Activated T-cell treated with anti-CD3 and anti-CD28 coated beads, Interleukin-2, amount 50 U/mL, for 72 hours (primary cell): ENCODE measurements at regions not wholly inside any gene's neighbourhood (a gene's known extent, or its start where the extent isn't known, plus 50 kb on each side); places are given as distances from the start of the nearest gene placed in this dataset.
"Not testable (repeated sequence)": the region's sequence is repeated elsewhere in the genome, so short reads cannot be mapped to it uniquely, and the experiment has no call there.

ENCODE experiments used
- ATAC-seq, 2 donors: fragments of 150-1000 bp; cut with Tn5 transposase; replicated peaks in 1 of 2; 2 replicates each; pipeline ENCODE4 v1.10.0; 2021; ENCODE audit warnings: moderate library complexity in 2 of 2, mild to moderate bottlenecking in 1 of 2
- DNase-seq, 2 donors: peaks; one replicate each; pipeline ENCODE4 v3.0.0; 2021 to 2022; ENCODE audit warnings: mixed read lengths in 1 of 2
- H3K27ac Mint-ChIP-seq: one replicate; pipeline ENCODE4 v1.8.0; 2022; ENCODE audit warnings: mild to moderate bottlenecking, moderate library complexity, mixed read lengths
- H3K27me3 Mint-ChIP-seq: one replicate; pipeline ENCODE4 v1.8.0; 2022; ENCODE audit warnings: low read depth, mixed read lengths
- H3K36me3 Mint-ChIP-seq, 2 donors: one replicate each; pipeline ENCODE4 v1.8.0; 2022; ENCODE audit warnings: mixed read lengths in 2 of 2, mild to moderate bottlenecking in 1 of 2; ENCODE audit not compliant: insufficient read depth in 2 of 2
- H3K4me1 Mint-ChIP-seq: one replicate; pipeline ENCODE4 v1.8.0; 2022; ENCODE audit warnings: low read depth, mixed read lengths
- H3K4me3 Mint-ChIP-seq, 2 donors: one replicate each; pipeline ENCODE4 v1.8.0; 2022; ENCODE audit warnings: mild to moderate bottlenecking in 2 of 2, mixed read lengths in 2 of 2, moderate library complexity in 2 of 2
- H3K9me3 Mint-ChIP-seq, 2 donors: one replicate each; pipeline ENCODE4 v1.8.0; 2022; ENCODE audit warnings: mixed read lengths in 2 of 2

GRCh38 chr20:60764328-60764727 lies 487.7 kb upstream of the CDH4 start:
- H3K4me1 Mint-ChIP-seq, result no peaks in the 10 kb centered on the region
- no peaks in the 10 kb centered on the region for H3K36me3 Mint-ChIP-seq
- H3K27me3 Mint-ChIP-seq, result peaks cover 9% of the 10 kb centered on the region
- H3K4me3 Mint-ChIP-seq, result no peak overlapping the region
- no peaks in the 10 kb centered on the region for H3K9me3 Mint-ChIP-seq
- DNase-seq (no peak), ATAC-seq (no peak)
- H3K27ac Mint-ChIP-seq, result no peak overlapping the region

GRCh38 chr20:60764771-60765170 lies 487.3 kb upstream of the CDH4 start:
- peaks cover 14% of the 10 kb centered on the region for H3K27me3 Mint-ChIP-seq
- H3K4me3 Mint-ChIP-seq, result no peak overlapping the region
- no peak overlapping the region for H3K27ac Mint-ChIP-seq
- no peak for ATAC-seq
- no peaks in the 10 kb centered on the region for H3K4me1 Mint-ChIP-seq
- no peaks in the 10 kb centered on the region for H3K36me3 Mint-ChIP-seq
- H3K9me3 Mint-ChIP-seq, result no peaks in the 10 kb centered on the region
- DNase-seq, result no peak

- no peak overlapping the region for H3K27ac Mint-ChIP-seq
- no peaks in the 10 kb centered on the region for H3K9me3 Mint-ChIP-seq
Measured at GRCh38 chr20:60765821-60766403, 486.1 kb upstream of the CDH4 start.

GRCh38 chr20:60768216-60768615 lies 483.8 kb upstream of the CDH4 start:
- H3K27me3 Mint-ChIP-seq, result peaks cover 14% of the 10 kb centered on the region
- no peaks in the 10 kb centered on the region for H3K4me1 Mint-ChIP-seq
- H3K4me3 Mint-ChIP-seq, result no peak overlapping the region
- H3K9me3 Mint-ChIP-seq, result no peaks in the 10 kb centered on the region
- no peak overlapping the region for H3K27ac Mint-ChIP-seq
- DNase-seq, result no peak
- H3K36me3 Mint-ChIP-seq, result no peaks in the 10 kb centered on the region
- ATAC-seq, result no peak

More at GRCh38 chr20:60765821-60766403, 486.1 kb upstream of the CDH4 start:
- peaks cover 14% of the 10 kb centered on the region for H3K27me3 Mint-ChIP-seq
- no peak for DNase-seq
- H3K4me3 Mint-ChIP-seq, result no peak overlapping the region
- H3K36me3 Mint-ChIP-seq, result no peaks in the 10 kb centered on the region
- ATAC-seq, result no peak
- H3K4me1 Mint-ChIP-seq, result no peaks in the 10 kb centered on the region

- H3K36me3 Mint-ChIP-seq, result no peaks in the 10 kb centered on the region
Measured at GRCh38 chr20:60780388-60781025, 471.6 kb upstream of the CDH4 start.

GRCh38 chr20:60782959-60783625 lies 469.0 kb upstream of the CDH4 start:
- no peaks in the 10 kb centered on the region for H3K9me3 Mint-ChIP-seq
- ATAC-seq (no peak), DNase-seq (no peak)
- H3K27ac Mint-ChIP-seq, result no peak overlapping the region
- no peak overlapping the region for H3K4me3 Mint-ChIP-seq
- peaks cover 8% of the 10 kb centered on the region for H3K27me3 Mint-ChIP-seq
- no peaks in the 10 kb centered on the region for H3K4me1 Mint-ChIP-seq
- H3K36me3 Mint-ChIP-seq, result no peaks in the 10 kb centered on the region

More at GRCh38 chr20:60780388-60781025, 471.6 kb upstream of the CDH4 start:
- Mint-ChIP-seq H3K27ac (no peak overlapping the region), H3K9me3 (no peaks in the 10 kb centered on the region), H3K4me3 (no peak overlapping the region), H3K4me1 (no peaks in the 10 kb centered on the region), H3K27me3 (no peaks in the 10 kb centered on the region)
- DNase-seq (no peak), ATAC-seq (no peak)

- Mint-ChIP-seq H3K4me3 (no peak overlapping the region), H3K27ac (no peak overlapping the region), H3K9me3 (peaks cover 0 to 3% of the 10 kb centered on the region in 2 donors), H3K36me3 (no peaks in the 10 kb centered on the region), H3K27me3 (peaks cover 10% of the 10 kb centered on the region), H3K4me1 (no peaks in the 10 kb centered on the region)
- ATAC-seq (no peak), DNase-seq (no peak)
Measured at GRCh38 chr20:60785301-60785700, 466.8 kb upstream of the CDH4 start.

- no peak for DNase-seq
- Mint-ChIP-seq H3K27me3 (peaks cover 10% of the 10 kb centered on the region), H3K4me1 (no peaks in the 10 kb centered on the region), H3K27ac (no peak overlapping the region), H3K36me3 (no peaks in the 10 kb centered on the region), H3K4me3 (no peak overlapping the region), H3K9me3 (peaks cover 0 to 3% of the 10 kb centered on the region in 2 donors)
- no peak for ATAC-seq
Measured at GRCh38 chr20:60785785-60786184, 466.3 kb upstream of the CDH4 start.

GRCh38 chr20:60786686-60787217 lies 465.3 kb upstream of the CDH4 start:
- H3K4me1 Mint-ChIP-seq, result no peaks in the 10 kb centered on the region
- H3K27ac Mint-ChIP-seq, result no peak overlapping the region
- H3K4me3 Mint-ChIP-seq, result no peak overlapping the region
- no peak for ATAC-seq
- no peak for DNase-seq
- peaks cover 0 to 3% of the 10 kb centered on the region in 2 donors for H3K9me3 Mint-ChIP-seq
- H3K36me3 Mint-ChIP-seq, result no peaks in the 10 kb centered on the region
- peaks cover 10% of the 10 kb centered on the region for H3K27me3 Mint-ChIP-seq

- DNase-seq (no peak), ATAC-seq (no peak)
- Mint-ChIP-seq H3K4me3 (no peak overlapping the region), H3K27me3 (peaks cover 10% of the 10 kb centered on the region), H3K4me1 (no peaks in the 10 kb centered on the region), H3K9me3 (peaks cover 0 to 3% of the 10 kb centered on the region in 2 donors), H3K36me3 (no peaks in the 10 kb centered on the region), H3K27ac (no peak overlapping the region)
Measured at GRCh38 chr20:60787276-60787675, 464.8 kb upstream of the CDH4 start.

- Mint-ChIP-seq H3K4me1 (no peaks in the 10 kb centered on the region), H3K4me3 (no peak overlapping the region), H3K36me3 (no peaks in the 10 kb centered on the region), H3K27me3 (peaks cover 10% of the 10 kb centered on the region), H3K9me3 (peaks cover 0 to 3% of the 10 kb centered on the region in 2 donors), H3K27ac (no peak overlapping the region)
- DNase-seq (no peak), ATAC-seq (no peak)
Measured at GRCh38 chr20:60788070-60788469, 464.0 kb upstream of the CDH4 start.

GRCh38 chr20:60789399-60789798 lies 462.7 kb upstream of the CDH4 start:
- H3K9me3 Mint-ChIP-seq, result peaks cover 0 to 3% of the 10 kb centered on the region in 2 donors
- no peaks in the 10 kb centered on the region for H3K36me3 Mint-ChIP-seq
- H3K4me3 Mint-ChIP-seq, result no peak overlapping the region
- ATAC-seq (no peak), DNase-seq (no peak)
- H3K27me3 Mint-ChIP-seq, result peaks cover 10% of the 10 kb centered on the region
- no peak overlapping the region for H3K27ac Mint-ChIP-seq
- no peaks in the 10 kb centered on the region for H3K4me1 Mint-ChIP-seq

- H3K9me3 Mint-ChIP-seq, H3K4me1 Mint-ChIP-seq, H3K4me3 Mint-ChIP-seq, DNase-seq, ATAC-seq, H3K36me3 Mint-ChIP-seq, H3K27me3 Mint-ChIP-seq, H3K27ac Mint-ChIP-seq: not testable (repeated sequence)
Measured at GRCh38 chr20:60790339-60790738, 461.7 kb upstream of the CDH4 start.
